Thoracic aorta (tissue), 2 donors: ENCODE measurements at regions not wholly inside any gene's neighbourhood (a gene's known extent, or its start where the extent isn't known, plus 50 kb on each side); places are given as distances from the start of the nearest gene placed in this dataset.

Source experiments
- ATAC-seq: fragments of 150-250 bp; one replicate; pipeline ENCODE4 v1.8.0; 2017; ENCODE audit warnings: low read depth; ENCODE audit not compliant: insufficient number of reproducible peaks, low FRiP score
- DNase-seq: peaks from one replicate; pipeline ENCODE4 v3.0.0-alpha.2; 2020; ENCODE audit warnings: low spot score
- H3K27ac ChIP-seq, 2 donors: fragments of 200-600 bp; sonication (generic); 1 replicate in 1 of 2; 2 replicates in 1 of 2; pipeline ENCODE4 v1.5.1; 2016; ENCODE audit warnings: mild to moderate bottlenecking in 2 of 2, moderate library complexity in 2 of 2
- H3K27me3 ChIP-seq: fragments of 200-600 bp; sonication (generic); replicated peaks from 2 replicates; pipeline ENCODE4 v1.6.0; 2016; ENCODE audit warnings: mild to moderate bottlenecking; ENCODE audit not compliant: insufficient read depth
- H3K36me3 ChIP-seq: fragments of 200-600 bp; sonication (generic); one replicate; pipeline ENCODE4 v1.5.1; 2016
- H3K4me1 ChIP-seq, 2 donors: fragments of 200-600 bp; sonication (generic); 1 replicate in 1 of 2; 2 replicates in 1 of 2; pipeline versions ENCODE4 v1.5.1 to v1.6.0; 2016; ENCODE audit warnings: low read depth in 2 of 2, mild to moderate bottlenecking in 1 of 2; ENCODE audit not compliant: control insufficient read depth in 1 of 2
- H3K4me3 ChIP-seq: fragments of 200-600 bp; sonication (generic); 2 replicates; pipeline ENCODE4 v1.5.1; 2016; ENCODE audit warnings: mild to moderate bottlenecking
- H3K9me3 ChIP-seq: fragments of 200-600 bp; sonication (generic); 2 replicates; pipeline ENCODE4 v1.5.1; 2016
- TF ChIP-seq, protein P1 (sequence below): fragments of 200-600 bp; sonication (generic); IDR thresholded peaks from one replicate; pipeline ENCODE4 v1.5.1; 2019; ENCODE audit warnings: antibody characterized with exemption

DNA sequence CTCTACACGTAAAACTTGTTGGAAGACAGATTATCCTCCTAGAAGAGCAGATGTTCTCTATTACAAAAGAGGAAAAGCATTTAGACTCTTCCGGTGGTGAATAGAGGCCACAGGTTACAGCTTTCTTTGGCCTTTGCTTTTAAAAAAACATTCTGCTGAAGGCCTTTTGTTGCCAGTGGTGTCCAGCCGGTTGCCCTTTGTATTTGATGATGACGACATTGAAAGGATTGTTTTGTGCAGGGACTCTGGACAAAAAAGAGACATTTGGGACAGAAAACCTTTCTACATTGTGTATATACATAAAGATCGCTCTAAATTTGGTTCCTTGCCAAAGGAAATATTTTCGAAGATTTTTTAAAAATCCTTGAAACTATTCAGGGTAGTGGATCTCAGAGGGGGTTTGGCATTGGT is 180.3 kb downstream of the C9orf152 start:
- H3K9me3 ChIP-seq, result no peaks in the 10 kb centered on the region
- DNase-seq (no peak), ATAC-seq (no peak)
- H3K27me3 ChIP-seq, result no peaks in the 10 kb centered on the region
- peak overlapping the region; percentile 47 to 48 for H3K27ac ChIP-seq
- peaks cover 36 to 54% of the 10 kb centered on the region in 2 donors for H3K4me1 ChIP-seq
- H3K36me3 ChIP-seq, result no peaks in the 10 kb centered on the region
- TF ChIP-seq, protein P1, sequence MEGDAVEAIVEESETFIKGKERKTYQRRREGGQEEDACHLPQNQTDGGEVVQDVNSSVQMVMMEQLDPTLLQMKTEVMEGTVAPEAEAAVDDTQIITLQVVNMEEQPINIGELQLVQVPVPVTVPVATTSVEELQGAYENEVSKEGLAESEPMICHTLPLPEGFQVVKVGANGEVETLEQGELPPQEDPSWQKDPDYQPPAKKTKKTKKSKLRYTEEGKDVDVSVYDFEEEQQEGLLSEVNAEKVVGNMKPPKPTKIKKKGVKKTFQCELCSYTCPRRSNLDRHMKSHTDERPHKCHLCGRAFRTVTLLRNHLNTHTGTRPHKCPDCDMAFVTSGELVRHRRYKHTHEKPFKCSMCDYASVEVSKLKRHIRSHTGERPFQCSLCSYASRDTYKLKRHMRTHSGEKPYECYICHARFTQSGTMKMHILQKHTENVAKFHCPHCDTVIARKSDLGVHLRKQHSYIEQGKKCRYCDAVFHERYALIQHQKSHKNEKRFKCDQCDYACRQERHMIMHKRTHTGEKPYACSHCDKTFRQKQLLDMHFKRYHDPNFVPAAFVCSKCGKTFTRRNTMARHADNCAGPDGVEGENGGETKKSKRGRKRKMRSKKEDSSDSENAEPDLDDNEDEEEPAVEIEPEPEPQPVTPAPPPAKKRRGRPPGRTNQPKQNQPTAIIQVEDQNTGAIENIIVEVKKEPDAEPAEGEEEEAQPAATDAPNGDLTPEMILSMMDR, result no peak
- H3K4me3 ChIP-seq, result no peak overlapping the region

DNA sequence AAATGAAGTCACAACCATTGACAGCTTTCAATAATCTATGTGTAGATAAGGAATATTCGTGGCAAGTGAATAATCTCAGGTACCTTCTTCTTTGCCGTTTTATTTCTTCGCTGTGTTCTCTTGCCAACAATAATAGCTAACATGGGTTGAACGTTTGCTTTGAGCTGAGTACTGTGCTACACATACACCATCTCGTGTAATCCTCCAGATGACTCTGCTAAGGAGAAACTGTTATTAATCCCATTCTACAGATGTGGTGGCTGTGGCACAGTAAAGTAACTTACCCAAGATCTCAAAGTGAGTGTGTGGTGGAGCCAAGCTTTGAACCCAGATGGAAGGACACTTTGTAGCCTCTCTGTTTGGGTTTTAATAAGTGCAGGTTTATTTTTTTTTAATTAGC is 179.7 kb downstream of the C9orf152 start:
- no peak for ATAC-seq

DNA sequence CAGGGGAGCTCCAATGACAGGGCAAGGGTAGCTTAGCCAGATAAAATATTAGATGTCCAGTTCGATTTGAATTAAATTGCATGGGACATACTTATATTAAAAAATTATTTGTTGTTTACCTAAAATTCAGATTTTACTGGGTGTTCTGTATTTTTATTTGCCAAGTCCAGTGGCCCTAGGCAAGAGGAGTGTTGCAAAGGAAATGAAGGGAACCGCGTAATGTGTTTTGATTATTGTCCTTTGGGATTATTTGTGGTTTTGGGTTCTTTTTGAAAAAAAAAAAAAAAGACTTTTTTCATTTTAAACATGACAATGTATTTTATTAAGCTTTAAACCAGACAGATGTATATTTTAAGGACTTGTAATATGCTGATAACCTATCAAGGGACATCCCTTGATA is 179.3 kb downstream of the C9orf152 start:
- Histone ChIP-seq H3K4me1 (peaks cover 44 to 61% of the 10 kb centered on the region in 2 donors), H3K4me3 (no peak overlapping the region), H3K36me3 (no peaks in the 10 kb centered on the region), H3K9me3 (no peaks in the 10 kb centered on the region), H3K27me3 (no peaks in the 10 kb centered on the region), H3K27ac (peak overlapping the region in 1 of 2 donors; percentile 48)
- no peak for DNase-seq
- ATAC-seq, result no peak
- TF ChIP-seq, protein P1, result no peak

More for the DNA sequence above, 179.7 kb downstream of the C9orf152 start:
- no peak for DNase-seq
- H3K9me3 ChIP-seq, result no peaks in the 10 kb centered on the region
- no peaks in the 10 kb centered on the region for H3K27me3 ChIP-seq
- TF ChIP-seq, protein P1, result no peak
- H3K4me1 ChIP-seq, result peaks cover 40 to 57% of the 10 kb centered on the region in 2 donors
- peak overlapping the region in 1 of 2 donors; percentile 48 for H3K27ac ChIP-seq
- H3K4me3 ChIP-seq, result no peak overlapping the region
- H3K36me3 ChIP-seq, result no peaks in the 10 kb centered on the region

DNA sequence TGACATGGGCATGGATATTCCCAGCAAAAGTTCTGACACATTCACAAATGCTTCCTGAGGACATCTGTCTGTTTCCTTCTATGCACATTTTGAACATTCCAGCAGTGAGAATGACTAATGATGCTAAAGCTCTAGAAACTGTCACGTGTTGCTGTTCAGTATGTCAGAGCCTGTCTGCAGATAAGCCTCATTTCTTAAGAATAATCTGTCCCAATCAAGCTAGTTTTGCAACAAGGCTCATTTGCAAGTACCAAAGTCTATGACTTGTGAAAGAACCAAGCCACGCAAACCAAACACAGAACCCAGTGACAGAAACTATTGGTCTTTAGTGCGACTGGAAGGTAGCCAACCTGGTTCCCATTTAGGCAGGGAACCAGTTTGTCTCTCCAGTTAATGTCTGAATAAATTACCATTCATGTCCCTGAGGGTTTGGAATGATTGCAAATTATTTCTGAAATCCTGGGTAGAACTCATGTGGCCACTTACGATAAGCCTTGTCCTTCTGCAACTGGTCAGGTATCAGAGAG is 178.5 kb downstream of the C9orf152 start:
- H3K27ac ChIP-seq, result peak overlapping the region in 1 of 2 donors; percentile 16
- H3K36me3 ChIP-seq, result no peaks in the 10 kb centered on the region
- peak; percentile 57 for ATAC-seq
- no peak for DNase-seq
- no peaks in the 10 kb centered on the region for H3K27me3 ChIP-seq
- no peak overlapping the region for H3K4me3 ChIP-seq
- peaks cover 49 to 68% of the 10 kb centered on the region in 2 donors for H3K4me1 ChIP-seq
- TF ChIP-seq, protein P1, result no peak
- H3K9me3 ChIP-seq, result no peaks in the 10 kb centered on the region

DNA sequence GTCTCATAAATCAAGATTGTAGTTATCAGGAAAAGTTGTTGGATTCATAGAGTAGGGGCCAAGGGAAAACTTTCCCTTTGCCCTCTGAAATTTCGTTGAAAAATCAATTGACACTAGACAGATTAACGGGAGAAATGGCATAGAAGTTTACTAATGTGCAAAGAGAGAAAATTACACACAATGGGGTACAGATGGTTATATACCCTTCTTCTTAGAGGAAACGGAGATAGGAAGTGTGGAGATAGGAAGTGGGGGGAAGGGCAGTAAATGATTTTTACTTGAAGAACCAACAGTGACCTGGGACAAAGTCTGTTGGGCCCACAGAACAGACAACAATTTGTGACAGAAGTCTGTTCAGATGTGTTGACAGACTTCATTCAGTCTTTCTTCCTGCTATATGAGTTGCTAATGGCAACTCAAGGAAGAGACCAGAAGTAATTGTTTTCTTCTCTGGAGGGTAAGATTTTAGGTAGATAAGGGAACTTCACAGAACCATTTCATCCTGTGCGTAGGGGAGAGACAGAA is 177.9 kb downstream of the C9orf152 start:
- no peak for ATAC-seq
- H3K9me3 ChIP-seq, result no peaks in the 10 kb centered on the region
- TF ChIP-seq, protein P1, result no peak
- no peak overlapping the region for H3K4me3 ChIP-seq
- DNase-seq, result no peak
- peaks cover 49 to 68% of the 10 kb centered on the region in 2 donors for H3K4me1 ChIP-seq
- no peaks in the 10 kb centered on the region for H3K36me3 ChIP-seq
- H3K27ac ChIP-seq, result peak overlapping the region in 1 of 2 donors; percentile 16
- H3K27me3 ChIP-seq, result no peaks in the 10 kb centered on the region
